GM21825 (cell line): ENCODE measurements at regions not wholly inside any gene's neighbourhood (a gene's known extent, or its start where the extent isn't known, plus 50 kb on each side); places are given as distances from the start of the nearest gene placed in this dataset.
"Not testable (repeated sequence)": the region's sequence is repeated elsewhere in the genome, so short reads cannot be mapped to it uniquely, and the experiment has no call there.

Experiments used
- ATAC-seq: cut with Tn5 transposase; IDR thresholded peaks from one replicate; pipeline ENCODE4 v1.9.1; 2021; ENCODE audit warnings: mild to moderate bottlenecking, moderate library complexity; ENCODE audit not compliant: unreplicated experiment

DNA sequence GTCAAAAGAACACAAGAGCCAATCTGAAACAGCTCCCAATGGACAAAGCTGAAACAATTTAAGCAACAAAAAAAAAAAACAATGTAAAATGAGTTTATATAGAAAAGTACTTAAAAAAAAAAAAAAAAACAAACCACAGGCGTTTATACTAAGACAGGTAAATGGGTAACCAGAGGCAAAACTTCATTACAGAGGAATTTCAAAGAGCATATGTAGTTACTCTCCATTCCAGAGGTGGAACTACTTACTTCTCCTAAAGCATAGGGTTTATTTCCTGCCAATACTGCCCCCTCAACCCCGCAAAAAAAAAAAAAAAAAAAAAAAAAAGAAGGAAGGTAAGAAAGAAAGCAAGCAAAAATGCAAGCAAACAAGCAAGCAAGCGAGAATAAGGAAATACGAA, 132.9 kb downstream of the LIG4 start:
- ATAC-seq, result no peak

DNA sequence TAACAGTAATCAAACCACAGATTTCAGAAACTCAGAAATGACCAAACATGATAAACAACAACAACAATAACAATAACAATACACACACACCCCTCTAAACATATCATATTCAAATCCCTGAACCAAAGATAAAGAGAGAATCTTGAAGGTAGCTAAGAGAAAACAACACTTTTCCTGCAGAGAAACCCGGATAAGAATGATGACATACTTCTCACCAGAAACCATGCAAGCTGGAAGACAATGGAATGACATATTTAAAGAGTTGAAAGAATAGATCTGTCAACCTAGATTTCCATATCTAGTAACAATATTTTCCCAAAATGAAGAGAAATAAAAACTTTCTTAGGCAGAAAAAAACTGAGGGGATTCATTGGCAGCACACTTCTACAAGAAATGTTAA, 138.1 kb downstream of the LIG4 start:
- no peak for ATAC-seq

DNA sequence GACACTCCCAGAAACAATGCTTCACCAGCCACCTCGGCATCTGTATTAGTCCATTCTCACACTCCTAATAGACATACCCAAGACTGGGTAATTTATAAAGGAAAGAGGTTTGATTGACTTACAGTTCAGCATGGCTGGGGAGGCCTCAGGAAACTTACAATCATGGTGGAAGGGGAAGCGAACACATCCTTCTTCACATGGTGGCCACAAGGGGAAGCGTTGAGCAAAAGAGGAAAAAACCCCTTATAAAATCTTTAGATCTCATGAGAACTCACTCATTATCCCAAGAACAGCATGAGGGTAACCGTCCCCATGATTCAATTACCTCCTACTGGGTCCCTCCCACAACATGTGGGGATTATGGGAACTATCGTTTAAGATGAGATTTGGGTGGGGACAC, 140.9 kb downstream of the LIG4 start:
- ATAC-seq, result not testable (repeated sequence)

DNA sequence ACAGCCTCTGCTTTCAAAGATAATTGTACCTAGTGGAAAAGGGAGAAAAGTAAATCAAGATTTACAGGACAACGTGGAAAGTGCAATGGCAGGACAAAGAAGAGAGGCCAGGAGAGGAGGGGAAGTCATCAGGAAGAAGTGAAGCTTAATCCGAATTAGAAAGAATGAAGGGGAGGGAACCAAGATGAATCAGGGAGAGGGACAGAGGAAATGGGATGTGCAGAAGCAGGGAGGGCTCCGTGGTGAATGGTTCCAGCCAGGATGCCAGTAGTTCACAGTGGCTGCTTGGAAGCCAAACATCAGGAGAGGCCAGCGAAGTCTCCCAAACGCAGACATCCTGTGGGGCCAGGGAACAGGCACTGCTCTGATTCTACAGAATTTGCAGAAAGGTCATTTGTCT, 144.4 kb downstream of the LIG4 start:
- ATAC-seq, result no peak

DNA sequence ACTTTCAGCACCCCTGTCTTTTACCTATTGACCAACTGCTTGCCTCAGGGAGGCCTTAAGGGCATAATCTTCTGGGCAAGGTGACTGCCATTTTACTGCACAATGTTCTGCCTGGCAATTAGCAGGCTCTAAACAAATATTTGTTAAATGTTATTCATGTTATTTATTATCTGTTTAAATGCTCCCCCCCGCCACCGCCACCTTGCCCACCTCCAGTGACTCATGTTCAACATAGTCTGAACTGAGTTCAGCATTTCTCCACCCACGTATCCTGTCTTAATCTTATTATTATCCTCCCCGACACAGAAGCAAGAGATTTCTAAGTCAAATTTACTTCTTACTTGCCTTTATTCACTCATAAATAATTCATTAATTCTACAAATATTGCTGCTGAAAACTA, 144.8 kb downstream of the LIG4 start:
- no peak for ATAC-seq

DNA sequence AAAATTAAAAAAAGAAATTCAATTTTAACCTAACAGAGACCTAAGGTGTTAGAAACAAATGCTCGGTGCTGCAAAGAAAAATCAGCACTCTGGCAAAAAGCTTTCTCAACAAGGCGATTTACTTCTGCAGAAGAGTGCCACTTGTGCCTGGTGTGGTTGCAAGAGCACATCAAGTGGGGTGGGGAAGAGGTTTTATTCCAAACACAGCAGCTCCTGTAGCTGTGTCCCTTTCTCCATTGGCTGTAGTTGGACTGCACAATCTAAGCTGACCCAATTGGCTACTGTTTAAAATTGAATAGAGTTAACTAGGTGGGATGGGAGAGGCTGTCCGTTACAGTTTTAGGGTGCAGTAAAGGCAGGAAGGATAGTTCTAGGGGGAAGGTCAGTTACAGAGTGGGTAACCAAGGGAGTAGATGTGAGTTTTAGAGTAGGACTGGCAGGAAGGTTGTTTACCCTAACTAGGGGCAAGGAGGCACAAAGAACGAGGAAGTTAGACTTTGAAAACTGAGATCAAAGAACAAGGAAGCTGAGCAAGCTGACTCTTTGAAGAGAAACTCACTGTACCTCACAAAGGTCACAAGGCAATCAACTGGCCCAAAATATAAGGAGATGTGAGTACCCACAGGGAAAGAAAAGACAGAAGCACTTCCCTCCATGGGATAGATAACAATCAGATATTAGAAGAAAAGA, 145.7 kb downstream of the LIG4 start:
- ATAC-seq, result no peak

DNA sequence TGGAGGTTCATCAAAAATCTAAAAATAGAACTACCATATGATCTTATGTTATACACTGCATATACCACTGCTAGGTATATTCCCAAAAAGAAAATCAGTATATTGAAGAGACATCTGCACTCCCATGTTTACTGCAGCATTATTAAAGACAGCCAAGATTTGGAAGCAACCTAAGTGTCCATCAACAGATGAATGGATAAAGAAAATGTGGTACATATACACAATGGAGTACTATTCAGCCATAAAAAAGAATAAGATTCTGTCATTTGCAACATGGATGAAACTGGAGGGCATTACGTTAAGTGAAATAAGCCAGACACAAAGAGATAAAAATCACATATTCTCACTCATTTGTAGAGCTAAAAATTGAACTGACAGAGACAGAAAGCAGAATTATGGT, 151.0 kb downstream of the LIG4 start:
- ATAC-seq, result not testable (repeated sequence)

DNA sequence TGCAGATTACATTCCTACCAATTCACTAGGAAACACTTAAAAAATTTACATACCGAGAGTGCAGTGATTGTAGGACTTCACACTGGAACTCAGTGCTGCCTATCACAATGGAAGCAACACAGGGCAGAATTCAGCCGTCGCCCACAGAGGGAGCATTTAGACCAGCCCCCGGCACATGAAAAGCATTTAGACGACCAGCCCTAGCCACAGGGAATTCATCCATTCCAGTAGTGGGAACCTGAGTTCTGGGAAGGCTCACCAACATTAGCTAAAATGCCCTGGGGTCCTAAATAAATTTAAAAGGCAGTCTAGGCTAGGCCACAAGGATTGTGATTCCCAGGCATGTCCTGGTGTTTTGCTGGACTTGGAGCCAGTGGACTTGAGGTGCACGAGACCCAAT, 155.2 kb downstream of the LIG4 start:
- ATAC-seq, result no peak

DNA sequence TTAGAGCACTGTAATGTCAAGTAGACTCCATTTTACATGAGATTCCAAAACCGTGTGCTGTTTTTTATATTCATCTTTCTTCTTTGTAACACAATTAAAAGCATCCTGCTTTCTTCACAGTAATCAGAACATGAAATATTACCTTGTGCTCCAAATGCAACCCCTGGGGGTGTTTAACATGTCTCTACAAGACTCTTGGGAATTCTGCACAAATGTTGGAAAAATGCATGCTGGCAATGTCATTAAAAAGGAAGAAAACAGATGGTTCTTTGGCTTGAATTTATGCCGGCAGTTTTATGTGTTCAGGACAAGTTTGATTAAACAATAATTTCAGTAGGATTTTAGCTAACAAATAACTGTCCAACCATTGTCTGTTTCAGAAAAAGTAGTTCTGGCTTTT, 159.1 kb downstream of the LIG4 start:
- ATAC-seq, result no peak

DNA sequence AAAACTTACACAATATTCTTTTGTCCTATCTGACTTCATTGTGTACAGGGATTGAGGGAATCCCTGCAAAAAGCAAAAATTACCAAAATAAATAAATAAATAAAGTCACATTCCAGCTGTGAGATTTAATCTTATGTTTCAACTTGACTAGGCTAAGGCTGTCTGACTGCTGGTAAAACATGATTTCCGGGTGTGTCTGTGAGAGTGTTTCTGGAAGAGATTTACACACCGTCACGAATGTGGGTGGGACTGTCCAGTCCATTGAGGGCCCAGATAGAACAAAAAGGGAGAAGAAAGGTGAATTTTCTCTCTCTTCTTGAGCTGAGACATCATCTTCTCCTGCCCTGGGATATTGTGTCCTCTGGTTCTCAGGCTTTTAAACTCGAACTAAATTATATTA, 166.1 kb downstream of the LIG4 start:
- ATAC-seq, result no peak

DNA sequence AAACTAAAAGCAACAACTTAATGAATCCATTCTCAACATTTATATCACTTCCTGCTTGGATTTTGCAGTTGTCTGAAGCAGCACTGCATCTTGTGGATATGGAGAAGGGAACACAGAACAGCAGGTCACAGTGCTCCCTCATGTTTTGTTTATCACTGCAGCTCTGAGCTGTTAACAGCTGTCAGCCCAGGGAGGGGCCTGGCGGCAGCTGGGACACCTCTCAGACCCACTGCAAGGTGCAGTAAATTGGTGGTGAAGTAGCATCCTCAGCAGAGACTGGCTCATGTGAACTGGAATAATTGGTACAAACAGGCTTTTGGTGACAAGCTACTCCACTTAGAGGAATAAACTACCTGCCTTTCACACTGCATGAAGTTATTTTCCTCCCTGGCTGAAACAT, 170.4 kb downstream of the LIG4 start:
- no peak for ATAC-seq

DNA sequence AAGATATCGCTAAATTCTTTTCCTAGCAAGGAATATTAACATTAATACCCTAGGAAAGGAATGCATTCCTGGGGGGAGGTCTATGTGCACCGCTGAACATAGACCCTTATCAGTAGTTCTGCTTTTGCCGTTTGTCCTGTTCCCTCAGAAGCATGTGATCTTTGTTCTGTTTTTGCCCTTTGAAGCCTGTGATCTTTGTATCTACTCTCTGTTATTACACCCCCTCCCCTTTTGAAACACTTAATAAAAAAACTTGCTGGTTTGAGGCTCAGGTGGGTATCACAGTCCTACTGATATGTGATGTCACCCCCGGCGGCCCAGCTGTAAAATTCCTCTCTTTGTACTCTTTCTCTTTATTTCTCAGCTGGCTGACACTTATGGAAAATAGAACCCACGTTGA, 172.5 kb downstream of the LIG4 start:
- ATAC-seq, result not testable (repeated sequence)

DNA sequence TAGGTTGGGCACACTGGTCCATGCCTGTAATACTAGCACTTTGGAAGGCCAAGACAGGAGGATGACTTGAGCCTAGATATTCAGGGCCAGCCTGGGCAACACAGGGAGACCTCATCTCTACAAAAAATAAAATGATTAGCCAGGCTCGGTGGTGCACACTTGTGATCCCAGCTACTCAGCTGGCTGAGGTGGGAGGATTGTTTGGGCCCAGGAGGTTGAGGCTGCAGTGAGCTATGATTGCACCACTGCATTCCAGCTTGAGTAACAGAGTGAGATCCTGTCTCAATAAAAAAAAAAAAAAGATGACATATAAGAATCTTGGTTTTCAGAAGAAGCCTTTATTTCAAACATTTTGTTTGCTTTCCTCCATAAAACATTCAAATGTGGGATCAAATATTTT, 178.0 kb downstream of the LIG4 start:
- no peak for ATAC-seq

DNA sequence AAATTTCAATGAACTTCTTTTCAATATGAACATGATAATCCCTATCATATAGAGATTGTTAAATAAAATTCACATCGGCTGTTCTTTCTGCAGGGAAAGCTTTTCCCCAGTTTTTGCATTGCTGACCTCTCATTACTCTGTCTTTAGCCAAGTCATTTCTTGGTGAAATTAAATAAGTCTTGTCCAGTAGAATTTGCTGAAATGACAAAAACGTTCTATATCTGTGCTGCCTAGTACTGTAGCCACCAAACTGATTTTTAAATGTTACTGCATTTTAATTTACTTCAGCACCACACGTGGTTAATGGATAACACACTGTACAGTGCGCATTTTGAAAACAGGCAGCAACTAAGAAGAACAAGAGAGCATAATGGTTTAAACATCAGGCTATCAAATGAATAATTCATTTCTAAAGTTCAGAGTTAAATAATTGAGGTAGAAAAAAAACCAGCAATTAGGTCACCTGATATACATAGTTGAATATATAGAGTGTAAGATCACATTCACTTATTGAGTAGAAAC, 178.9 kb downstream of the LIG4 start:
- ATAC-seq, result no peak

DNA sequence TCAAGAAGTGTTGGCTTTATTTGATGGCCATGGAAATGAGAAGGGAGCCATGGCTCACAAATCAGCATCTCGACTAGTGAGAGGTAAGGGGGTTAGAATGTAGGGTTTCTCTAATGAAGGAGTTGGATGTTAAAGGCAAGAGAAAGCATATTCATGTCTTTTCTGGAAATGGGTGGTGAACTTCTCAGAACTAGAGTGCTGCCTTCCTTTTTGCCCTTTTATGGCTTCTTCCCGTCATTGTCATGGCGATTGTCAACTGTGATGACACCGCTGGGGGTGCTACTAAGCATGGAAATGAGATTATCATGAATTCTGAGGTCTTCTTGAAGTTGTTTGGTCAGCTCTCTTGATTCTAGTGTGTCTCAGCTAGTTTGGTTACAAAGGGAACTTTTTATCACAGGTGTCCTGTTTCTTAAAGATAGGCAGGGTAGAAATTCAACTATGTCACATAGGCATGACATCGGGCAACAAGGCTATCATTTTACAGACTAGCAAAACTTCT, 180.4 kb downstream of the LIG4 start:
- no peak for ATAC-seq

DNA sequence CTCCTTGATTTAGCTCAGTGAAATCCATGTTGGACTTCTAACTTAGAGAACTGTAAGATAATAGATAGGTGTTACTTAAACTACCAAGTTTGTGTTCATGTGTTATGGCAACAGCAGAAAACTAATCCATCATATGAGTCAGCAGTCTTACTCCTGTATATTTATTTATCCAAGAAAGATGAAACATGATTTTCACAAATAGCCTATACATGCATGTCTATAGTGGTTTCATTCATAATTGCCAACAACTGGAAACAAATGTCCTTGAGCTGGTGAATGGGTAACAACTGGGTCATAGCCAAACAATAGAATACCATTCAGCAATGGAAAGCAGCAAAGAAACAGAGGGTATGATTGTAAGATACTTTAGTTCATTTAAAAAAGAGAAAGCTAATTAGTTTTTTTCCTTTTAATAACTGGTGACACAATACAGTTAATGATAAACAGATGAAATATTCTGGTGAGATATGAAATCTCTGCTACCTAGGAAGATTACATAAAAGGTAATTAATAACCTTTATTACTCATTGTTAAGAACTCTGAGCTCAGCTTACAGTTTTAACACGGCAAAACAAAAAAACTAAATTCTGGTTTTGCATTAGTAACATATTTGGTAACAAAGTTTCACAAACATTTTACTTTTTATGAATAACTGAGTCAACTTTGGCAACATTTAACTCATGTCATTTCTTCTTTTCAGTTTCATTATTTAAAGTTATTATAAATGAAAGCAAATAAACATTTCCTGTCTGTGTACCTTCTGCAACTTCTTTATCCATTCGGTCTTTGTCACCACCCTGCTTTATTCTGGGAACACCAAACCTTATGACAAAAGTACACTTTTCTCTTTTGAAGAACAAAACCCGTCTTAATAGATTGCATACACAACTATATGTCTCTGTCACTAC, 181.3 kb downstream of the LIG4 start:
- ATAC-seq, result no peak

DNA sequence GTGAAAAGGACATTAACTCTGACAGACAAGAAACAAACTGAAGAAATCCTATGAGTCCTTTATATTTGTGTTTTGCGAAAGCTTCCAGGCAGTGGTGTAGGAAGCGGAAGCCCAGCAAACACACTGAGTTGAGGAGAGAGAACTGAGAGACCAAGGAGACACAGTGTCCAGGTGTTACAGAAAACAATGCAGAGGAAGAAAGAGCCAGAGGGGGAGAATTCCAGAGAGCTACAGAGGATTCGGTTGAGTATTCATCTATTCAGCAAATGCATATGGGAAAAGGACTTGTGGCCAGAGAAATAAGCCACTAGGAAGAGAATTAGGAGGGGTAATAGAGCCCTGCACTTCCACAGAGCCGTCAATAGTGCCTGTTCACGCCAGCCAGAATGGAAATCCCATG, 183.5 kb downstream of the LIG4 start:
- ATAC-seq, result no peak

DNA sequence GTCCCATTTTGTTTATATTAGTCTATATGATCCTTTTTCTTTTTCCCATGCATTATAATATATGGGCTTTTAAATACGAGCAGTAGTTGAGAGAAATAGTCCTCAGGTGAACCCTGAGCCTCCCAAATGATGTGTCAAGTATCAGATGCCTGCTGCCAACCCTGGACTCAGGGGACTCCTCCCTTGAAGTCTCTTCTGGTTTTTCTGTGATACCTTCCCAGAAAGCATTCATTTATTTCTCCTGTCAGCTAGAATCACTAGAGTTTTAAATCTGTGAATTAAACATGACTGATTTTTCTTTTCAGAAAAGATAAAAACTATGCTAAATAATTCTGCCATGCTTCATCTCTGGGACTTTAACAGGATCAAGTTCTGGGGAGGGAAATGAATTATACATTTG, 184.6 kb downstream of the LIG4 start:
- no peak for ATAC-seq

DNA sequence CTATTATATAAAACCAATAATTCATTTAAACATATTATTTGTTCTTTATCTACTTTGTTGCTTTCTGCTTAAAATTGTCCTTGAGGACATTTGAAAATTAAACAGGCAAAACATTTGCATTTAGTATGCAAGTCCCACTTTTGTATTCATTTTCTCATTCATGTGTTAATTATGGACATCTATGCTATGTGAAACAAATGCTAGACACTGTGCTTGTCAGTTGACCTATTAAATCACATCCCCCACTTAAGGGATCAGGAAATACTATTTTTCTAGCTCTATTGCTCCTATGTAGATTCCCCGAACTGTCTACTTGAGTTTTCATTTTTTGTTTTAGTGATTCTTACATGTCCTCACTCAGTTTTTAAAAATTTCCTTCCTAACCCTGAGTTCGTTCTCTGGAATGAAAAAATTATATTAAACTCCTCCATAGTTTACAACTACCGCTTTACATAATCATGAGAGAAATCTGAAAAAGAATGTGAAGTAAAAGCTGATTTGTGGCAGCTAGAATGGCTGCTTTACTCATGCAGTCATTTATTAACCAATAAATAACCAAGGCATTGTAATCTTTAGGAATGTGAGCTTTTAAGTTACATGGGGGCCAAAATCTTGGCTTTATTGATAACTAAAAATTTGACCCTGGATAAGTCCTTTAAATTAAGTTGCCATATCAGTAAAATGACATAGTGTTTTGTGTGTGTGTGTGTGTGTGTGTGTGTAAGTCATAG, 188.5 kb downstream of the LIG4 start:
- ATAC-seq, result no peak

DNA sequence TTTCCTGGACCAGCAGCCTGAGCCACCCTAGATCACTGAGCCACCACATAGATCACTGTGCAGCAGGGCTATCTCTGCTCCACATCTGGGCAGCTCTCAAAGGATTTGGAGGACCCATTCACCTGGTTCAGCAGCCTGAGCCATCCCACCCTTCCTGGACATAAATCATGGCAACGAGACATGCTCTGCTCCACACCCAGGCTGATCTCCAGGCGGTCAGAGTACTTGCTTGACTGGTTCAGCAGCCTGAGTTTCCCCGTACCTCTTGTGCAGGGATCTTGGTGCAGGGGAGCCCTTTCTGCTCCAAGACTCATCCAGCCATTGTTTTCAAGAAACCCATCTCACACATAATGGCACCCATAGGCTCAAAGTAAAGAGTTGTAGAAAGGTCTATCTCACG, 195.3 kb downstream of the LIG4 start:
- no peak for ATAC-seq

DNA sequence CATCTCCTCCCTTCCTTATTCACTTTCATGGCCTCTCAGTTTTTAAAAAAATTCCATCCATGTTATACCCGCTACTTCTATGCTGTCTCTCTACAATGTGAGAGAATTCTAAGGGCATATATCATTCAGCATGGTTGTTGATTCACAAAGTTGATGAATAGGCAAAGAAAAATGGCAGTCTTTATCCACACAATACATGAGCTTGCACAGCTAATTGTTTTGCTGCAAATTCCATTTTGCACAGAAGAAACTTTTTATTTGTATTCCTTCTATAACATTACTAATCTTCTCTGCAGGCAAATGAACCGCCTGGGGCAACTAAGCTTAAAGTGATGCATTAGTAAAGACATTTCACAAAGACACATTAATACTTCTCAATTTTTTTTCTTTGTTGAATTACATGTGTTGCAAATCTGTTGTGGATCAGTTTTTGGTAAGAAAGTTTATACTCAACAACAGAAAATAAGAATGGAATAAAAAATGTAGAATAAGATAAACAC, 196.9 kb downstream of the LIG4 start:
- ATAC-seq, result no peak
